Natural killer cell (primary cell): ENCODE measurements at regions not wholly inside any gene's neighbourhood (a gene's known extent, or its start where the extent isn't known, plus 50 kb on each side); places are given as distances from the start of the nearest gene placed in this dataset.
A peak's percentile ranks its signal among the peaks of the same experiment; 100 is the strongest.

ENCODE experiments used
- ATAC-seq, 3 donors: fragments of 150-1000 bp in 2 of 3; fragments of 200-7000 bp in 1 of 3; cut with Tn5 transposase; 1 replicate in 1 of 3; 2 replicates in 2 of 3; pipeline ENCODE4 v1.10.0; 2021; ENCODE audit warnings: mild to moderate bottlenecking in 2 of 3, moderate library complexity in 2 of 3
- DNase-seq, 2 donors: peaks; one replicate each; pipeline versions ENCODE4 v3.0.0 to v3.0.0-alpha.2; 2013 to 2021; ENCODE audit warnings: mixed read lengths in 1 of 2
- H3K27ac ChIP-seq: one replicate; pipeline ENCODE4 v1.5.1; 2013; ENCODE audit warnings: mild to moderate bottlenecking, low read length
- H3K27me3 ChIP-seq: one replicate; pipeline ENCODE4 v1.6.1; 2013; ENCODE audit warnings: low read length; ENCODE audit not compliant: control insufficient read depth, insufficient read depth
- H3K36me3 ChIP-seq: one replicate; pipeline ENCODE4 v1.6.1; 2013; ENCODE audit warnings: low read length; ENCODE audit not compliant: control insufficient read depth, insufficient read depth
- H3K4me1 ChIP-seq: one replicate; pipeline ENCODE4 v1.6.1; 2013; ENCODE audit warnings: low read length; ENCODE audit not compliant: control insufficient read depth, insufficient read depth
- H3K4me3 ChIP-seq: one replicate; pipeline ENCODE4 v1.5.1; 2013; ENCODE audit warnings: low read length
- H3K9me3 ChIP-seq: one replicate; pipeline ENCODE4 v1.6.1; 2013; ENCODE audit warnings: low read length; ENCODE audit not compliant: control insufficient read depth, insufficient read depth
- H3K27ac Mint-ChIP-seq, 2 donors: one replicate each; pipeline ENCODE4 v1.8.0; 2022; ENCODE audit warnings: mild to moderate bottlenecking in 2 of 2, mixed read lengths in 2 of 2, moderate library complexity in 1 of 2
- H3K27me3 Mint-ChIP-seq, 2 donors: one replicate each; pipeline ENCODE4 v1.8.0; 2022; ENCODE audit warnings: low read depth in 2 of 2, mixed read lengths in 2 of 2
- H3K36me3 Mint-ChIP-seq: one replicate; pipeline ENCODE4 v1.8.0; 2022; ENCODE audit warnings: mixed read lengths
- H3K4me1 Mint-ChIP-seq, 2 donors: one replicate each; pipeline ENCODE4 v1.8.0; 2022; ENCODE audit warnings: mixed read lengths in 2 of 2
- H3K4me3 Mint-ChIP-seq: one replicate; pipeline ENCODE4 v1.8.0; 2022; ENCODE audit warnings: mild to moderate bottlenecking, moderate library complexity, mixed read lengths
- H3K9me3 Mint-ChIP-seq, 2 donors: one replicate each; pipeline ENCODE4 v1.8.0; 2022; ENCODE audit warnings: mixed read lengths in 2 of 2
- whole genome bisulfite sequencing: methylation state at CpG from one replicate; pipeline ENCODE4 v1.1.7; 2013; ENCODE audit warnings: missing lambda C conversion rate; ENCODE audit not compliant: insufficient coverage; 5-methylcytosine and 5-hydroxymethylcytosine counted together
- intact Hi-C: fragments of 100-400 bp; cut with micrococcal nuclease; formaldehyde crosslinking; loops from one replicate; pipeline ENCODE4 v1.14.2; 2022
- TF ChIP-seq, protein P1 (sequence below): fragments of 200-600 bp; IDR thresholded peaks from one replicate; pipeline ENCODE4 v1.8.0; 2022; ENCODE audit warnings: antibody characterized with exemption

DNA sequence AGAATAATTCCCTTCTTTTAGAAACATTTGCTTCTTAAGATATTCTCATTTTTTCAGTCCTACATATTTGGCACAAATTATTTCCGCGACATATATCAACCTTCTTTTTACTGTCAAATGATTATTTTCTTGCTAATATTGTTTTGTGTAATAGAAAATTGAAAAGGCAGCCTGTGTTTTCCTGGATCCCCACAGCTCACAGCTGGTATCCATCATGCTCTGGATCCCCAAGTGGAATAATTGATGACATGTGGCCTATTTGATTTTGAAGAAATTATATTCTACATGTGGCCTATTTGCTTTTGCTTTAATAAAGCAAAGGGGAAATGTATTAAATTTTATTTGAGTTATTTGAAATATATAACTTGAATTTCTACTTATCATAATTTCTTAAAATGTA, 199.4 kb upstream of the LUZP2 start:
- H3K4me1 Mint-ChIP-seq: peaks cover 11% of the 10 kb centered on the region in 2 donors
- Histone ChIP-seq H3K4me1 (no peaks in the 10 kb centered on the region), H3K36me3 (no peaks in the 10 kb centered on the region), H3K9me3 (no peaks in the 10 kb centered on the region), H3K4me3 (no peak overlapping the region), H3K27ac (no peak overlapping the region), H3K27me3 (no peaks in the 10 kb centered on the region)
- WGBS: no CpG with 5 or more reads among the region's 2 CpGs
- no peak for DNase-seq
- H3K9me3 Mint-ChIP-seq: peaks cover 0 to 3% of the 10 kb centered on the region in 2 donors
- no peak overlapping the region for H3K27ac Mint-ChIP-seq
- H3K4me3 Mint-ChIP-seq: no peak overlapping the region
- no peaks in the 10 kb centered on the region for H3K36me3 Mint-ChIP-seq
- TF ChIP-seq, protein P1, sequence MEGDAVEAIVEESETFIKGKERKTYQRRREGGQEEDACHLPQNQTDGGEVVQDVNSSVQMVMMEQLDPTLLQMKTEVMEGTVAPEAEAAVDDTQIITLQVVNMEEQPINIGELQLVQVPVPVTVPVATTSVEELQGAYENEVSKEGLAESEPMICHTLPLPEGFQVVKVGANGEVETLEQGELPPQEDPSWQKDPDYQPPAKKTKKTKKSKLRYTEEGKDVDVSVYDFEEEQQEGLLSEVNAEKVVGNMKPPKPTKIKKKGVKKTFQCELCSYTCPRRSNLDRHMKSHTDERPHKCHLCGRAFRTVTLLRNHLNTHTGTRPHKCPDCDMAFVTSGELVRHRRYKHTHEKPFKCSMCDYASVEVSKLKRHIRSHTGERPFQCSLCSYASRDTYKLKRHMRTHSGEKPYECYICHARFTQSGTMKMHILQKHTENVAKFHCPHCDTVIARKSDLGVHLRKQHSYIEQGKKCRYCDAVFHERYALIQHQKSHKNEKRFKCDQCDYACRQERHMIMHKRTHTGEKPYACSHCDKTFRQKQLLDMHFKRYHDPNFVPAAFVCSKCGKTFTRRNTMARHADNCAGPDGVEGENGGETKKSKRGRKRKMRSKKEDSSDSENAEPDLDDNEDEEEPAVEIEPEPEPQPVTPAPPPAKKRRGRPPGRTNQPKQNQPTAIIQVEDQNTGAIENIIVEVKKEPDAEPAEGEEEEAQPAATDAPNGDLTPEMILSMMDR: no peak
- H3K27me3 Mint-ChIP-seq: no peaks in the 10 kb centered on the region
- no peak for ATAC-seq
- intact Hi-C loops: no loop called here

DNA sequence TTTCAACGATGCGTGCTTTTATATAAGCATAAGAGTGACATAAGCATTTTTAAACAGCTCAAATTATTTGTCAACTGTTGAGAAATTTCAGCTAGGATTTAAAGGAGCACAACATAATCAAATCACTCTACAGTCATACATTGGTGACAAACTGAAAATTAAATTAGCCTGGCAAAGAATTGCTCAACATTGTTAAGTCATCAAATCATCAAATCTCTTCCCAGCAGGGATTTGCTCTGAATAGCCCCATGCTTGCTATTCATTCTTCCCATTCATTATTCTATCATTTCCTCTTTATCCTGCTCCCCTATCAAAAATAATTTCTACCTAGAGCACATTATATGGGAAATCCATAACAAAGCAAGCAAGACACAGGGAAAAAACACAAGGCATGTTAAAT, 198.7 kb upstream of the LUZP2 start:
- Mint-ChIP-seq H3K27ac (no peak overlapping the region), H3K4me3 (no peak overlapping the region), H3K4me1 (peaks cover 8 to 11% of the 10 kb centered on the region in 2 donors), H3K27me3 (no peaks in the 10 kb centered on the region), H3K9me3 (peaks cover 0 to 3% of the 10 kb centered on the region in 2 donors), H3K36me3 (no peaks in the 10 kb centered on the region)
- DNase-seq (no peak), ATAC-seq (no peak)
- WGBS: 96% methylated on average over 2 of the region's 2 CpGs
- Histone ChIP-seq H3K4me1 (no peaks in the 10 kb centered on the region), H3K4me3 (no peak overlapping the region), H3K27me3 (no peaks in the 10 kb centered on the region), H3K9me3 (no peaks in the 10 kb centered on the region), H3K36me3 (no peaks in the 10 kb centered on the region), H3K27ac (no peak overlapping the region)
- intact Hi-C loops: no loop called here
- TF ChIP-seq, protein P1: no peak

DNA sequence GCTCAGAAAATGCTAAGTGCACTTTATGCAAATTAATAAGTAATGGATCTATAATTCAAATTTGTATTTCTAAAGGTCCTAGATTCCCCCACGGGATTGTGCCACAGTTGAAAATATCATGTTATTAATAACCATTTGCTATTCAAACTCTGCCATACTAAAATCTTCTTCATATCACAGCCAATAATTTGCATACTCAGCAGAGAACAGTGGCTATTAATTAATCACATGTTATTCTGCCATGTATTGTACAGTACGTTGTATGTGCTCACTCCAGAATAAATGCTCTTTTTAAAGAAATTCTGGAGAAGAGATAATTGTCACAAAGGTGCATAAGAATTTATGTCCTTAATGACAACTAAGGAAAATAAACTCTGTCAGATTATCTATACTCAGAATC, 184.9 kb upstream of the LUZP2 start:
- H3K4me1 Mint-ChIP-seq: peaks cover 25 to 31% of the 10 kb centered on the region in 2 donors

More for the DNA sequence above, 184.9 kb upstream of the LUZP2 start:
- H3K27ac ChIP-seq: peak overlapping the region; percentile 77
- no peaks in the 10 kb centered on the region for H3K4me1 ChIP-seq
- Mint-ChIP-seq H3K9me3 (peaks cover 5 to 6% of the 10 kb centered on the region in 2 donors), H3K27me3 (no peaks in the 10 kb centered on the region), H3K36me3 (peaks cover 10% of the 10 kb centered on the region), H3K27ac (peak overlapping the region; percentile 85 to 88), H3K4me3 (peak overlapping the region; percentile 86)
- no peak overlapping the region for H3K4me3 ChIP-seq
- TF ChIP-seq, protein P1: no peak
- WGBS: 90% methylated on average over 1 of the region's 2 CpGs
- no peak for ATAC-seq
- no peak for DNase-seq
- intact Hi-C loops: loop anchor here (5.0 kb wide), 1 partner anchor 750 kb away; no protein-coding TSS in a partner anchor
- no peaks in the 10 kb centered on the region for H3K27me3 ChIP-seq
- H3K9me3 ChIP-seq: peaks cover 16% of the 10 kb centered on the region
- H3K36me3 ChIP-seq: no peaks in the 10 kb centered on the region
